ENCODE measurements at regions not wholly inside any gene's neighbourhood (a gene's known extent, or its start where the extent isn't known, plus 50 kb on each side); places are given as distances from the start of the nearest gene placed in this dataset.

DNA sequence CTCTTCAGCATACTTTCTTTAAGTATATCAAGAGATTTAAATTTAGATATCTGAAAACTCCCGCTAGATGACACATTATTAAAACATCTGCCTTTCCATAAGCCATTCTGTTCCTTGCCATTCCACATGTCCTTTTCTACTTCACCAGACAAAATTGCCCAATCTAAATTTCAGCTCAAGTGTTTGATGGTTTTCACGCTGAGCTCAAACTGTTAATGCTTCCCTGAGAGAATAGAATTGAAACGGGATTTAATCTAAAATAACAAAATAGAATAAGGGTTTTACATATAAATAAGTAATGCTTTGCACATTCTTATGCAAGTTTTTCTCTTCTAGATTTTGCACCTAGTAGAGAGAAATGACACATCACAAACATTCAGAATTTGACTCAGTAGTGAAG is 764.5 kb upstream of the TENM3 start:
- H3K4me3 Mint-ChIP-seq (ENCODE audit: unreplicated experiment) = no peak overlapping the region
- no peaks in the 10 kb centered on the region for H3K36me3 Mint-ChIP-seq (ENCODE audit: insufficient read depth, unreplicated experiment)
- intact Hi-C loops (cut with micrococcal nuclease; ENCODE audit: unreplicated experiment) = no loop called here
- no peaks in the 10 kb centered on the region for H3K9me3 Mint-ChIP-seq (ENCODE audit: unreplicated experiment)
- Histone ChIP-seq H3K9me3 (no peaks in the 10 kb centered on the region), H3K27me3 (replicated peaks; ENCODE audit: control insufficient read depth, insufficient read depth, low read length) (no peaks in the 10 kb centered on the region), H3K4me1 (no peaks in the 10 kb centered on the region), H3K36me3 (ENCODE audit: control insufficient read depth, insufficient read depth, low read length) (no peaks in the 10 kb centered on the region), H3K4me3 (ENCODE audit: low read depth, low read length) (no peak overlapping the region)
- ChIA-PET POLR2A (no interaction called here), CTCF (no interaction called here)
- H3K27ac Mint-ChIP-seq (ENCODE audit: unreplicated experiment) = no peak overlapping the region
- BruUV-seq (replicated peaks) = no TSS peak
- no peaks in the 10 kb centered on the region for H3K27me3 Mint-ChIP-seq (ENCODE audit: insufficient read depth, unreplicated experiment)
- DNase-seq = no peak
- TF ChIP-seq, protein P1, sequence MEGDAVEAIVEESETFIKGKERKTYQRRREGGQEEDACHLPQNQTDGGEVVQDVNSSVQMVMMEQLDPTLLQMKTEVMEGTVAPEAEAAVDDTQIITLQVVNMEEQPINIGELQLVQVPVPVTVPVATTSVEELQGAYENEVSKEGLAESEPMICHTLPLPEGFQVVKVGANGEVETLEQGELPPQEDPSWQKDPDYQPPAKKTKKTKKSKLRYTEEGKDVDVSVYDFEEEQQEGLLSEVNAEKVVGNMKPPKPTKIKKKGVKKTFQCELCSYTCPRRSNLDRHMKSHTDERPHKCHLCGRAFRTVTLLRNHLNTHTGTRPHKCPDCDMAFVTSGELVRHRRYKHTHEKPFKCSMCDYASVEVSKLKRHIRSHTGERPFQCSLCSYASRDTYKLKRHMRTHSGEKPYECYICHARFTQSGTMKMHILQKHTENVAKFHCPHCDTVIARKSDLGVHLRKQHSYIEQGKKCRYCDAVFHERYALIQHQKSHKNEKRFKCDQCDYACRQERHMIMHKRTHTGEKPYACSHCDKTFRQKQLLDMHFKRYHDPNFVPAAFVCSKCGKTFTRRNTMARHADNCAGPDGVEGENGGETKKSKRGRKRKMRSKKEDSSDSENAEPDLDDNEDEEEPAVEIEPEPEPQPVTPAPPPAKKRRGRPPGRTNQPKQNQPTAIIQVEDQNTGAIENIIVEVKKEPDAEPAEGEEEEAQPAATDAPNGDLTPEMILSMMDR (IDR thresholded peaks at IDR 0.05; ENCODE audit: insufficient read depth in 1 of 2, low read depth in 1 of 2, low read length in 1 of 2, severe bottlenecking in 1 of 2, unreplicated experiment in 1 of 2) = no peak
- H3K4me1 Mint-ChIP-seq (ENCODE audit: low read depth, unreplicated experiment) = no peaks in the 10 kb centered on the region

GRCh38 chr4:181479141-181479540 is 764.1 kb upstream of the TENM3 start:
- Histone ChIP-seq H3K9me3 (no peaks in the 10 kb centered on the region), H3K36me3 (ENCODE audit: control insufficient read depth, insufficient read depth, low read length) (no peaks in the 10 kb centered on the region), H3K27me3 (replicated peaks; ENCODE audit: control insufficient read depth, insufficient read depth, low read length) (no peaks in the 10 kb centered on the region), H3K4me3 (ENCODE audit: low read depth, low read length) (no peak overlapping the region), H3K4me1 (no peaks in the 10 kb centered on the region)
- DNase-seq = no peak
- BruUV-seq (replicated peaks) = no TSS peak
- TF ChIP-seq, protein P1 (IDR thresholded peaks at IDR 0.05; ENCODE audit: insufficient read depth in 1 of 2, low read depth in 1 of 2, low read length in 1 of 2, severe bottlenecking in 1 of 2, unreplicated experiment in 1 of 2) = no peak
- Mint-ChIP-seq H3K4me3 (ENCODE audit: unreplicated experiment) (no peak overlapping the region), H3K27me3 (ENCODE audit: insufficient read depth, unreplicated experiment) (peaks cover 3% of the 10 kb centered on the region), H3K27ac (ENCODE audit: unreplicated experiment) (no peak overlapping the region), H3K4me1 (ENCODE audit: low read depth, unreplicated experiment) (no peaks in the 10 kb centered on the region), H3K9me3 (ENCODE audit: unreplicated experiment) (no peaks in the 10 kb centered on the region), H3K36me3 (ENCODE audit: insufficient read depth, unreplicated experiment) (no peaks in the 10 kb centered on the region)
- intact Hi-C loops (cut with micrococcal nuclease; ENCODE audit: unreplicated experiment) = no loop called here
- CTCF ChIA-PET = no interaction called here
- POLR2A ChIA-PET = no interaction called here

DNA sequence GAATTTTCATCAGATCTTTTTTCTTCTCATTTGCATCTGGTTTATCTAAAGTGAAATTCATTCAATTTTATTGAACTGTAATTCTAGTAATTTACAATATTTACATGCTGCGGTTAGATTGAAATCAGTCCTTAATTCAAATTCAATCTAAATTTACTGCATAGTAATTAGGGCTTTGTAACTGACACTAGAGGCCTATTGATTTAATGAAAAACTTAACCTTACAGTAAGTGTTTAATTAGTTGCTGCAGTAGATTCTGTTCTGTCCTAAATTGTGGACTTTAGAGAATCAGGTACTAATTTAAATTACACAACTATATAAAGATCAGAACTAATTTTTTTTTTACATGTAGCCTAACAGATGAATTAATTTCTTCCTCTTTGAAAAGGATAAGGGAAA is 758.8 kb upstream of the TENM3 start:
- intact Hi-C loops (cut with micrococcal nuclease; ENCODE audit: unreplicated experiment) = no loop called here
- H3K9me3 Mint-ChIP-seq (ENCODE audit: unreplicated experiment) = no peaks in the 10 kb centered on the region
- Histone ChIP-seq H3K9me3 (no peaks in the 10 kb centered on the region), H3K4me1 (no peaks in the 10 kb centered on the region), H3K4me3 (ENCODE audit: low read depth, low read length) (no peak overlapping the region), H3K27me3 (replicated peaks; ENCODE audit: control insufficient read depth, insufficient read depth, low read length) (no peaks in the 10 kb centered on the region), H3K36me3 (ENCODE audit: control insufficient read depth, insufficient read depth, low read length) (no peaks in the 10 kb centered on the region)
- H3K4me1 Mint-ChIP-seq (ENCODE audit: low read depth, unreplicated experiment) = no peaks in the 10 kb centered on the region
- TF ChIP-seq, protein P1 (IDR thresholded peaks at IDR 0.05; ENCODE audit: insufficient read depth in 1 of 2, low read depth in 1 of 2, low read length in 1 of 2, severe bottlenecking in 1 of 2, unreplicated experiment in 1 of 2) = no peak
- no peak for DNase-seq
- POLR2A ChIA-PET = no interaction called here
- H3K36me3 Mint-ChIP-seq (ENCODE audit: insufficient read depth, unreplicated experiment) = no peaks in the 10 kb centered on the region
- H3K27ac Mint-ChIP-seq (ENCODE audit: unreplicated experiment) = no peak overlapping the region
- peaks cover 7% of the 10 kb centered on the region for H3K27me3 Mint-ChIP-seq (ENCODE audit: insufficient read depth, unreplicated experiment)
- no peak overlapping the region for H3K4me3 Mint-ChIP-seq (ENCODE audit: unreplicated experiment)
- BruUV-seq (replicated peaks) = no TSS peak
- CTCF ChIA-PET = no interaction called here

Data from Caco-2 (cell line).